Large intestine (tissue), 3 donors: ENCODE measurements at regions not wholly inside any gene's neighbourhood (a gene's known extent, or its start where the extent isn't known, plus 50 kb on each side); places are given as distances from the start of the nearest gene placed in this dataset.

Experiments
- DNase-seq, 2 donors: peaks; one replicate each; pipeline versions ENCODE4 v3.0.0 to v3.0.0-alpha.2; 2013
- H3K27ac ChIP-seq: one replicate; pipeline ENCODE4 v1.5.1; 2013; ENCODE audit warnings: low read length
- H3K27me3 ChIP-seq: 2 replicates; pipeline ENCODE4 v1.6.1; 2013; ENCODE audit warnings: low read length; ENCODE audit not compliant: control insufficient read depth, insufficient read depth
- H3K36me3 ChIP-seq: 2 replicates; pipeline ENCODE4 v1.6.1; 2013; ENCODE audit warnings: low read length; ENCODE audit not compliant: control insufficient read depth, insufficient read depth
- H3K4me1 ChIP-seq: one replicate; pipeline ENCODE4 v1.6.1; 2013; ENCODE audit warnings: low read length; ENCODE audit not compliant: control insufficient read depth, insufficient read depth
- H3K4me3 ChIP-seq: one replicate; pipeline ENCODE4 v1.5.1; 2013; ENCODE audit warnings: low read length
- H3K9me3 ChIP-seq: one replicate; pipeline ENCODE4 v1.6.1; 2013; ENCODE audit warnings: mild to moderate bottlenecking, low read depth, low read length, moderate library complexity; ENCODE audit not compliant: control insufficient read depth
- WGBS: methylation state at CpG from one replicate; pipeline ENCODE4 v1.1.5; 2013; ENCODE audit warnings: low lambda C conversion rate; ENCODE audit not compliant: insufficient coverage; 5-methylcytosine and 5-hydroxymethylcytosine counted together

GRCh38 chr22:26975865-26976264 lies 318.5 kb downstream of the MIAT start:
- peaks cover 15% of the 10 kb centered on the region for H3K27me3 ChIP-seq
- no peak overlapping the region for H3K4me3 ChIP-seq
- DNase-seq: no peak
- H3K27ac ChIP-seq: no peak overlapping the region
- H3K36me3 ChIP-seq: no peaks in the 10 kb centered on the region
- no peaks in the 10 kb centered on the region for H3K4me1 ChIP-seq
- WGBS: no CpG with 5 or more reads among the region's 3 CpGs
- H3K9me3 ChIP-seq: no peaks in the 10 kb centered on the region

GRCh38 chr22:26977741-26978376 lies 320.5 kb downstream of the MIAT start:
- Histone ChIP-seq H3K4me3 (no peak overlapping the region), H3K36me3 (no peaks in the 10 kb centered on the region), H3K9me3 (no peaks in the 10 kb centered on the region), H3K27ac (no peak overlapping the region), H3K4me1 (no peaks in the 10 kb centered on the region), H3K27me3 (peaks cover 19% of the 10 kb centered on the region)
- 0% methylated on average over 1 of the region's 5 CpGs for WGBS
- DNase-seq: no peak

- Histone ChIP-seq H3K4me3 (no peak overlapping the region), H3K4me1 (no peaks in the 10 kb centered on the region), H3K9me3 (no peaks in the 10 kb centered on the region), H3K36me3 (no peaks in the 10 kb centered on the region), H3K27ac (no peak overlapping the region), H3K27me3 (peaks cover 12% of the 10 kb centered on the region)
- DNase-seq: no peak
- WGBS: 83% methylated on average over 1 of the region's 6 CpGs
These were observed 321.9 kb downstream of the MIAT start for GRCh38 chr22:26979294-26979693.

GRCh38 chr22:26981111-26981510 lies 323.7 kb downstream of the MIAT start:
- Histone ChIP-seq H3K27ac (no peak overlapping the region), H3K4me3 (no peak overlapping the region)
- 8% methylated on average over 4 of the region's 7 CpGs for WGBS

GRCh38 chr22:26981541-26981940 lies 324.2 kb downstream of the MIAT start:
- Histone ChIP-seq H3K9me3 (no peaks in the 10 kb centered on the region), H3K27ac (no peak overlapping the region), H3K27me3 (peaks cover 17% of the 10 kb centered on the region), H3K36me3 (no peaks in the 10 kb centered on the region), H3K4me3 (no peak overlapping the region), H3K4me1 (no peaks in the 10 kb centered on the region)
- DNase-seq: peak in 1 of 2 donors; percentile 20
- WGBS: no CpG with 5 or more reads among the region's 5 CpGs

More at GRCh38 chr22:26981111-26981510, 323.7 kb downstream of the MIAT start:
- no peak for DNase-seq
- Histone ChIP-seq H3K4me1 (no peaks in the 10 kb centered on the region), H3K36me3 (no peaks in the 10 kb centered on the region), H3K27me3 (peaks cover 15% of the 10 kb centered on the region), H3K9me3 (no peaks in the 10 kb centered on the region)

- no peak overlapping the region for H3K4me3 ChIP-seq
- no CpG with 5 or more reads among the region's 1 CpG for WGBS
- DNase-seq: no peak
- no peaks in the 10 kb centered on the region for H3K36me3 ChIP-seq
- H3K27ac ChIP-seq: no peak overlapping the region
- H3K9me3 ChIP-seq: no peaks in the 10 kb centered on the region
- peaks cover 22% of the 10 kb centered on the region for H3K27me3 ChIP-seq
- no peaks in the 10 kb centered on the region for H3K4me1 ChIP-seq
These were observed 325.9 kb downstream of the MIAT start for GRCh38 chr22:26983311-26983710.

- no peaks in the 10 kb centered on the region for H3K9me3 ChIP-seq
- peaks cover 19% of the 10 kb centered on the region for H3K27me3 ChIP-seq
- WGBS: no CpG with 5 or more reads among the region's 2 CpGs
- DNase-seq: no peak
- no peaks in the 10 kb centered on the region for H3K36me3 ChIP-seq
- no peak overlapping the region for H3K27ac ChIP-seq
- H3K4me3 ChIP-seq: no peak overlapping the region
- no peaks in the 10 kb centered on the region for H3K4me1 ChIP-seq
These were observed 327.8 kb downstream of the MIAT start for GRCh38 chr22:26985206-26985605.

- no peak overlapping the region for H3K4me3 ChIP-seq
- 0% methylated on average over 3 of the region's 11 CpGs for WGBS
- H3K4me1 ChIP-seq: no peaks in the 10 kb centered on the region
- no peak overlapping the region for H3K27ac ChIP-seq
- no peaks in the 10 kb centered on the region for H3K36me3 ChIP-seq
- H3K27me3 ChIP-seq: peaks cover 19% of the 10 kb centered on the region
- peak in 1 of 2 donors; percentile 8 for DNase-seq
- H3K9me3 ChIP-seq: no peaks in the 10 kb centered on the region
These were observed 328.8 kb downstream of the MIAT start for GRCh38 chr22:26985931-26986782.

- Histone ChIP-seq H3K4me1 (no peaks in the 10 kb centered on the region), H3K27ac (no peak overlapping the region), H3K9me3 (no peaks in the 10 kb centered on the region), H3K27me3 (peaks cover 15% of the 10 kb centered on the region), H3K4me3 (no peak overlapping the region), H3K36me3 (no peaks in the 10 kb centered on the region)
- no CpG with 5 or more reads among the region's 3 CpGs for WGBS
- no peak for DNase-seq
These were observed 329.5 kb downstream of the MIAT start for GRCh38 chr22:26986884-26987283.

GRCh38 chr22:26990503-26991189 lies 333.3 kb downstream of the MIAT start:
- 89% methylated on average over 2 of the region's 7 CpGs for WGBS
- H3K27me3 ChIP-seq: peaks cover 11% of the 10 kb centered on the region
- no peaks in the 10 kb centered on the region for H3K36me3 ChIP-seq
- no peaks in the 10 kb centered on the region for H3K9me3 ChIP-seq
- no peak overlapping the region for H3K4me3 ChIP-seq
- DNase-seq: no peak
- no peak overlapping the region for H3K27ac ChIP-seq
- H3K4me1 ChIP-seq: no peaks in the 10 kb centered on the region
